Body of pancreas (tissue), 4 donors: ENCODE measurements at regions not wholly inside any gene's neighbourhood (a gene's known extent, or its start where the extent isn't known, plus 50 kb on each side); places are given as distances from the start of the nearest gene placed in this dataset.

Experiments
- CTCF ChIP-seq, 7 experiments: fragments of 450-650 bp in 4 of 7; fragments of 200-600 bp in 3 of 7; sonication (generic) in 3 of 7; IDR thresholded peaks; one replicate each; pipeline ENCODE4 v1.5.1; 2016 to 2019; ENCODE audit warnings: antibody characterized with exemption in 7 of 7
- POLR2A ChIP-seq, 3 donors: fragments of 450-650 bp; IDR thresholded peaks; one replicate each; pipeline ENCODE4 v1.6.1; 2016; ENCODE audit warnings: antibody characterized with exemption in 3 of 3, mild to moderate bottlenecking in 2 of 3

GRCh38 chr10:57014758-57015157, 653.7 kb upstream of the ZWINT start:
- no peak for TF ChIP-seq CTCF (IDR thresholded peaks at IDR 0.05)
- TF ChIP-seq POLR2A (IDR thresholded peaks at IDR 0.05): no peak
